ENCODE measurements at regions not wholly inside any gene's neighbourhood (a gene's known extent, or its start where the extent isn't known, plus 50 kb on each side); places are given as distances from the start of the nearest gene placed in this dataset.
"Not testable (repeated sequence)": the region's sequence is repeated elsewhere in the genome, so short reads cannot be mapped to it uniquely, and the experiment has no call there.

DNA sequence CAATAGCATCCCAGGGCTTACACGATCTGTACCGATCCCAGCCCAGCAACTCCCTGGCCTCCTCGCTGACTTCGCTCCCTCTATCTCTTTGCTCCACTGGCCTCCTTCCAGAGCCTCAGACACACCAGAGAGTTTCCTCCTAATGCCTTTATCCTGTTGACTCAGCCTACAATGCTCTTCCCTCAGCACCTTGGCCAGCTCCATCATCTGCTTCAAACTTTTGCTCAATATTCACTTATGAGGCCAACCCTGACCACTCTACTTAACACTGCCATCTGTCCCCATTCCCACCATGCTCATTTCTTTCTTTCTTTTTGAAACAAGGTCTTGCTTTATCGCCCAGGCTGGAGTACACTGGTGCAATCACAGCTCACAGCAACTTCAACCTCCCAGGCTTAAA lies 180.9 kb downstream of the CEP170 start:
- H3K4me3 ChIP-seq; intact Hi-C loops (cut with DNase I; ENCODE audit: low total_unique reads); H3K9me3 ChIP-seq; H3K27me3 ChIP-seq; DNase-seq; H3K4me1 ChIP-seq; H3K27ac ChIP-seq; H3K36me3 ChIP-seq: not testable (repeated sequence)

GRCh38 chr1:243067056-243067455 lies 188.0 kb downstream of the CEP170 start:
- intact Hi-C loops (cut with DNase I; ENCODE audit: low total_unique reads); H3K36me3 ChIP-seq; H3K4me3 ChIP-seq; H3K27me3 ChIP-seq; H3K9me3 ChIP-seq; DNase-seq; H3K27ac ChIP-seq; H3K4me1 ChIP-seq: not testable (repeated sequence)

GRCh38 chr1:243061965-243062364 lies 193.1 kb downstream of the CEP170 start:
- H3K27me3 ChIP-seq; H3K9me3 ChIP-seq; H3K4me3 ChIP-seq; DNase-seq; H3K27ac ChIP-seq; intact Hi-C loops (cut with DNase I; ENCODE audit: low total_unique reads); H3K4me1 ChIP-seq; H3K36me3 ChIP-seq: not testable (repeated sequence)

DNA sequence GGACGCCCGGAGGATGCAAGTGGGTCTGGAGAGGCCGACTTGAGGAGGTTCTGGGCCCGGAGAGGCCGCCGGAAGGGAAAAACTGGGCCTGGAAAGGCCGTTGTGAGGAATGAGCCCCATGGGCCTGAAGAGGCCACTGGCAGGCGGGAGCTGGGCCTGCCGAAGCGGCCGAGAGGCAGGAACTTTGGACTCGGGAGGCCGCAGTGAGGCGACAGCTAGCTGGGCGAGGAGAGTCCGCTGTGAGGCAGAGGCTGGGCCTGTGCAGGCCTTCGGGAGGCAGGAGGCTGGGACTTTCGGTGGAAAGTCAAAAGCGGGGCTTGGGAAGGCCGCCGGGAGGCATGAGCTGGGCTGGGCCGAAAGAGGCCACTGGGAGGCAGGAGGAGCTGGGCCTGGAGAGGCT lies 199.6 kb downstream of the CEP170 start:
- H3K27me3 ChIP-seq; H3K27ac ChIP-seq; intact Hi-C loops (cut with DNase I; ENCODE audit: low total_unique reads); H3K4me1 ChIP-seq; DNase-seq; H3K36me3 ChIP-seq; H3K9me3 ChIP-seq; H3K4me3 ChIP-seq: not testable (repeated sequence)

DNA sequence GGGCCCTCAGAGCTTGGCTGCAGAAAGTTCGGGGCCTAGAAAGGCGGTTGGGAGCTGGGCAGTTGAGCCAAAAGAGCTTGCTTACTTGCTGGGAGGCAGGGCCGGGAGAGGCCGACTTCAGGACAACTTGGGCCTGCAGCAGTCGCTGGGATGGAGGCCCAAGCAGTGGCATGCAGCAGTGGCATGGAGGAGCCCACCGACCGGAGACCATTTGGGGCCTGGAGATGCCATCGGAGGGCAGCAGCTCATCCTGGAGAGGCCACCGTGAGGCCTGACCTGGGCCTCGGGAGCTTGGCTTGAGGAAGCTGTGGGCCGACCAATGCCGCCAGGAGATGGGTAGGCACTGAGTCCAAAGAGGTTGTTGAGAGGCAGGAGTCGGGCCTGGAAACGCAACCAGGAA lies 200.0 kb downstream of the CEP170 start:
- H3K27ac ChIP-seq; H3K27me3 ChIP-seq; H3K4me3 ChIP-seq; intact Hi-C loops (cut with DNase I; ENCODE audit: low total_unique reads); H3K9me3 ChIP-seq; DNase-seq; H3K4me1 ChIP-seq; H3K36me3 ChIP-seq: not testable (repeated sequence)

DNA sequence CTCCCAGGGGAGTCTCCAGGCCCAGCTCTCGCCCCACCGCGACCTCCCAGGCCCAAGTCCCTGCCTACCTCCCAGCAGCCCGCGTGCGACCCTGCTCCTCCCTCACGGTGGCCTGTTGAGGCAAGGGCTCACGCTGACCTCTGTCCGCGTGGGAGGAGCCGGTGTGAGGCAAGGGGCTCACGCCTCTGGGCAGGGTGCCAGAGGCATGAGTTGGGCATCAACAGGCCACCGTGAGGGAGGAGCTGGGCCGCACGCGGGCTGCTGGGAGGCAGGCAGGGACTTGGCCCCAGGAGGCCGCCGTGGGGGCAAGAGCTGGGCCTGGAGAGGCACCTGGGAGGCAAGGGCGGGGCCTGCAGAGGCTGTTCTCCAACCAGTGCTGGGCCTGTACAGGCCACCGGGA lies 200.4 kb downstream of the CEP170 start:
- H3K9me3 ChIP-seq; intact Hi-C loops (cut with DNase I; ENCODE audit: low total_unique reads): not testable (repeated sequence)

DNA sequence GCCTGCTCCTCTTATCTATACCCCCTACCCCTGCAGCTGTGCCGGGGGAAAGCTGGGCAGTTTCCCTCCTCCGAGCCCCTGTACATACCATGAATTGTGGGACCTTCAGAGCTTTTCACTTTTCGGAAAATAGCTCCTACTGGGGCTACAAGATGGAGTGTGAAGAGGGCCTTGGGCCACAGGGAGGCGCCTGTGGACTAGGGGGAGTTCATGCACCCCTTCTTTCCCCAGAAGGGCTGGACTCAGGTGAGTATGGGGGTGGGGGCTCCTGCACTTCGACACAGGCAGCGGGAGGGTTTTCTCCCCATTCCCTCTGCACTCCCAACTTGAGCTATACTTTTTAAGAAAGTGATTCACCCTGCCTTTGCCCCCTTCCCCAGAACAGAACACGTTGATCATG lies 202.0 kb downstream of the CEP170 start:
- H3K4me3 ChIP-seq; H3K27me3 ChIP-seq; H3K4me1 ChIP-seq; intact Hi-C loops (cut with DNase I; ENCODE audit: low total_unique reads); H3K9me3 ChIP-seq; DNase-seq; H3K27ac ChIP-seq; H3K36me3 ChIP-seq: not testable (repeated sequence)

More for the DNA sequence above, 200.4 kb downstream of the CEP170 start:
- H3K27me3 ChIP-seq, H3K27ac ChIP-seq, H3K4me1 ChIP-seq, H3K36me3 ChIP-seq, DNase-seq, H3K4me3 ChIP-seq: not testable (repeated sequence)

DNA sequence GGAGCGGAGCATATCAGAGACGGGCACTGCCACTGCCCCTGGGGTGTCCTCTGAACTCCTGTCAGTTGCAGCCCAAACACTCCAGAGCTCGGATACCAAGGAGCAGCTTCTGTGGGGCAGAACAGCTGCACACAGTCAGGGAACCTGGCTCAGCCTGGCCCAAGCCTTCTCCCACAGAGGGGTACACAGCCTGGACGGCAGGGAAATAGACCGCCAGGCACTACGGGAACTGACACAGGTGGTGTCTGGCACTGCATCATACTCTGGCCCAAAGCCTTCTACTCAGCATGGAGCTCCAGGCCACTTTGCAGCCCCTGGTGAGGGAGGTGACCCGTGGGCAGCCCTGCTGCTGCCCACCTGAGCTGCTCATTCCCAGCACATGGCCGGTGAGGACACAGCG lies 204.5 kb downstream of the CEP170 start:
- H3K9me3 ChIP-seq; intact Hi-C loops (cut with DNase I; ENCODE audit: low total_unique reads); H3K4me1 ChIP-seq: not testable (repeated sequence)

GRCh38 chr1:243049716-243050115 lies 205.4 kb downstream of the CEP170 start:
- H3K36me3 ChIP-seq; H3K27me3 ChIP-seq; H3K9me3 ChIP-seq; intact Hi-C loops (cut with DNase I; ENCODE audit: low total_unique reads); H3K27ac ChIP-seq; DNase-seq; H3K4me3 ChIP-seq; H3K4me1 ChIP-seq: not testable (repeated sequence)

More for the DNA sequence above, 204.5 kb downstream of the CEP170 start:
- not testable (repeated sequence) for H3K36me3 ChIP-seq, H3K27me3 ChIP-seq, DNase-seq, H3K27ac ChIP-seq, H3K4me3 ChIP-seq

- H3K4me1 ChIP-seq; intact Hi-C loops (cut with DNase I; ENCODE audit: low total_unique reads); H3K36me3 ChIP-seq; H3K4me3 ChIP-seq; H3K27me3 ChIP-seq; DNase-seq; H3K9me3 ChIP-seq; H3K27ac ChIP-seq: not testable (repeated sequence)
These were observed 233.7 kb downstream of the CEP170 start for GRCh38 chr1:243021365-243021764.

- intact Hi-C loops (cut with DNase I; ENCODE audit: low total_unique reads); H3K36me3 ChIP-seq; H3K27ac ChIP-seq; H3K27me3 ChIP-seq; H3K4me3 ChIP-seq; H3K4me1 ChIP-seq; H3K9me3 ChIP-seq: not testable (repeated sequence)
- peak; percentile 18 to 34 for DNase-seq
These were observed 235.9 kb downstream of the CEP170 start for GRCh38 chr1:243019030-243019635.

DNA sequence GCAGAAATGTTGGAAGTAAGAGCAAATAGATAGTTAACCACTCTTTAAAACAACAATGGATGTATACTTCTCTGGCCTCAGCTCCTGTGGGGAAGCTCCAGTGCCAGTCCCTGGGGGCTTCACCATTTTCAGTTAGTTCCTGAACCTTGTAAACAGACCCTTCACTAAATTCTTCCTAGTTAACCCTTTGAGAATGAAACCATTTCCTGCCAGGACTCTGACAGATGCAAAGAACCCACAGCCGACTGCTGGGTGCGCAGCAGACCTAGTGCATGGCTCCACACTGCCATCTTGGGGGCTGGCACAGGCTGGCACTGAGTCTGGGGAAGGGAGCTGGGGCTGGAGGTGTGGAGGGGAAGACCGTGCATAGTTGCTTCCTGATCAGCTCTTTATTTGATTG lies 244.4 kb downstream of the CEP170 start:
- DNase-seq; H3K27ac ChIP-seq; H3K27me3 ChIP-seq; H3K4me1 ChIP-seq; H3K4me3 ChIP-seq; intact Hi-C loops (cut with DNase I; ENCODE audit: low total_unique reads); H3K9me3 ChIP-seq; H3K36me3 ChIP-seq: not testable (repeated sequence)

DNA sequence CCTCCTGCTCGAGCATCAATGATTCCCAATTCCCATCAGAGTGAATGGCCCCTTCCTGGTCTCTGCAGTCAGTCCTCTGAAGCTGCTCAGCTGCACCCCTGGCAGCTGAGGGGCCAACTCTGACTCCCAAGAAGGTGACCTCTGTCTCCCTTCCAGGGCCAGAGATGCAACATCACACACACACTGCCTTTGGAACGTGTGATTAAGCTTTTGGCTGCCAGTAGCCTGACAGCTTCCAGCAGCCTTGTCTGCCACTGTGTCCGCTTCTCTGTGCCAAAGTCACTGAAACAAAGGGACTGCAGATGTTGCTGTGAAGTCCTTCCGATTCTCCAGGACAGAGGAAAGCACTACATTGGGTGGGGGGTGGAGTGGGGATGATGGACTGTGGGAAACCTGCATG lies 254.1 kb downstream of the CEP170 start:
- H3K27ac ChIP-seq; H3K4me3 ChIP-seq; intact Hi-C loops (cut with DNase I; ENCODE audit: low total_unique reads); H3K9me3 ChIP-seq; H3K27me3 ChIP-seq; H3K36me3 ChIP-seq; H3K4me1 ChIP-seq; DNase-seq: not testable (repeated sequence)

- H3K36me3 ChIP-seq; DNase-seq; H3K27me3 ChIP-seq; H3K4me3 ChIP-seq; H3K27ac ChIP-seq; H3K4me1 ChIP-seq; intact Hi-C loops (cut with DNase I; ENCODE audit: low total_unique reads); H3K9me3 ChIP-seq: not testable (repeated sequence)
These were observed 262.3 kb downstream of the CEP170 start for GRCh38 chr1:242992776-242993175.
